C4-2B (cell line): ENCODE measurements at regions not wholly inside any gene's neighbourhood (a gene's known extent, or its start where the extent isn't known, plus 50 kb on each side); places are given as distances from the start of the nearest gene placed in this dataset.

Source experiments
- H3K27ac ChIP-seq: fragments of 450-650 bp; 2 replicates; pipeline ENCODE4 v1.5.1; 2017
- ZFX ChIP-seq: fragments of 450-650 bp; IDR thresholded peaks from 2 replicates; pipeline ENCODE4 v1.6.1; 2017
- TF ChIP-seq, protein P1 (sequence below): fragments of 450-650 bp; conservative IDR thresholded peaks from 2 replicates; pipeline ENCODE4 v1.5.1; 2017; ENCODE audit warnings: mild to moderate bottlenecking

DNA sequence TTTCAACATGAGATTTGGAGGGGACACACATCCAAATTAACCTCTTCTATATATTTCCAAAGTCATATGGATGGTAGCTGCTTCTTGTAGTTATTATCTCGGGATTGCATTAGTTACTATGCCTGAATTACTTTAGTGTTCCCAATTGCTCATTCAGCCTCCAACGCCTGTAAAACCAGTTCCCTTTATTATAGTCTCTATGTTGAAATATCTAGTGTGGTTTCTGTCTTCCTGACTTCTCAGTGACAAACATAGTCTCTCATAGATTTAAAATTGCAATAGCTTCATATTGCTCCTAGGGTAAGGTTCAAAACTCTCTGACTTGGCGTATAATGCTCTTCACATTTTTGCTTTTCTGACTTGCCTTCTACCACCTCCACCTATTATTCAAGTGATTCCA is 366.4 kb downstream of the CASP12 start:
- no peak for TF ChIP-seq ZFX
- TF ChIP-seq, protein P1, sequence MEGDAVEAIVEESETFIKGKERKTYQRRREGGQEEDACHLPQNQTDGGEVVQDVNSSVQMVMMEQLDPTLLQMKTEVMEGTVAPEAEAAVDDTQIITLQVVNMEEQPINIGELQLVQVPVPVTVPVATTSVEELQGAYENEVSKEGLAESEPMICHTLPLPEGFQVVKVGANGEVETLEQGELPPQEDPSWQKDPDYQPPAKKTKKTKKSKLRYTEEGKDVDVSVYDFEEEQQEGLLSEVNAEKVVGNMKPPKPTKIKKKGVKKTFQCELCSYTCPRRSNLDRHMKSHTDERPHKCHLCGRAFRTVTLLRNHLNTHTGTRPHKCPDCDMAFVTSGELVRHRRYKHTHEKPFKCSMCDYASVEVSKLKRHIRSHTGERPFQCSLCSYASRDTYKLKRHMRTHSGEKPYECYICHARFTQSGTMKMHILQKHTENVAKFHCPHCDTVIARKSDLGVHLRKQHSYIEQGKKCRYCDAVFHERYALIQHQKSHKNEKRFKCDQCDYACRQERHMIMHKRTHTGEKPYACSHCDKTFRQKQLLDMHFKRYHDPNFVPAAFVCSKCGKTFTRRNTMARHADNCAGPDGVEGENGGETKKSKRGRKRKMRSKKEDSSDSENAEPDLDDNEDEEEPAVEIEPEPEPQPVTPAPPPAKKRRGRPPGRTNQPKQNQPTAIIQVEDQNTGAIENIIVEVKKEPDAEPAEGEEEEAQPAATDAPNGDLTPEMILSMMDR = no peak
- H3K27ac ChIP-seq = no peak overlapping the region

DNA sequence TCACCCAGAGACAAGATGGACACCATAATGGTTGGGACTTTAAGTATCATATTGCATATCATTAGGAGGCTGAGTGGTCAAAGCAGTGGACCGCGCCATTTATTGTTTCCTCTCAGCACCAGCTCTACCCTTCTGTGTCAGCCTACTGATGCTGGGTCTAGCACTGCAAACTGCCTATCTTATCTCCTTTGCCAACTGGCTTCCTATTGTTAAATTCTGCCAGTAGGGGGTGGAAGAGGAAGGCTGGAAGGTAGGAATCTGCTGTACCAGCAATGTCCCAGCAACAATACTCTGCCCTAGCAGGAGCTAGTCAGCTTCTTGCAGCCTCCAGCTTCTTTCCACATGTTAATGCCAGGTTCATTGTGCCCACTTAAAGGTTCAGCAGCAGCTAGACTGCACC is 367.1 kb upstream of the PDGFD start:
- H3K27ac ChIP-seq = no peak overlapping the region
- TF ChIP-seq ZFX = no peak
- TF ChIP-seq, protein P1 = peak; percentile 52

DNA sequence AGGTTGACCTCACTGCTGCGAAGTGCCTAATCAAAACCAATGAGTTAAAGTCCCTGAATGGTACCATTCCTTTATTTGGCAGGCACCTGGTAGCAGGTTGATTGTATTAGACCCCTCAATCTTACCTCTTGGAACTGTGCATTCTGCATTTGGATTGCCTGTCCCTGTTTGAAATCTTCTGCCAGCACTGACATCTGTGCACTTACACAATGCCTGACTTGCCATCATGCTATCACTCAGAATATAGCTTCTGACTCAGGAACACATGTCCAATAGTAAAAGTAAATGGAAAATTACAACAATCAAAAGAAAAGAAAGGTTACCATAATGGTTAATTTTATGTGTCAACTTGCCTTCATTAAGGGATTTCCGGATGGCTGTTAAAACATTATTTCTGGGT is 366.0 kb upstream of the PDGFD start:
- TF ChIP-seq, protein P1 = no peak
- no peak for TF ChIP-seq ZFX
- no peak overlapping the region for H3K27ac ChIP-seq

DNA sequence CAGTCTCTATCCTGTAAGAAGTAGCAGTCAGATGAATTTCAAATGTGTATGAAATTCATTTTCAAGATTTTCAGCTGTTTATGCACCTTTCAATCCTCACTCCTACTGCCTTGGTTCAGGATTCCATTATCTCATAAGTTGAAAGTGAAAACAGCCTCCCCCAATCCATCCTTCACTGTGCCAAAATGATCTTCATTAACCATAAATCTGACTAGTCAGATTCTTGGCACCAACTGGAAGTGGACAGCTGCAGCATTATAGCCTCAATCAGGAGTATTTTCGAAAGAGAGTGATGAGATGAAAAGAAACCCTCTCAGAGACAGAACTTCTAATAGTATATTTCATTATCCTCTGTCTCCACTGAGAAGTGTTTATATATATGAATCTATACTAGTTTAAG is 365.3 kb upstream of the PDGFD start:
- no peak for TF ChIP-seq ZFX
- TF ChIP-seq, protein P1 = no peak
- H3K27ac ChIP-seq = no peak overlapping the region

DNA sequence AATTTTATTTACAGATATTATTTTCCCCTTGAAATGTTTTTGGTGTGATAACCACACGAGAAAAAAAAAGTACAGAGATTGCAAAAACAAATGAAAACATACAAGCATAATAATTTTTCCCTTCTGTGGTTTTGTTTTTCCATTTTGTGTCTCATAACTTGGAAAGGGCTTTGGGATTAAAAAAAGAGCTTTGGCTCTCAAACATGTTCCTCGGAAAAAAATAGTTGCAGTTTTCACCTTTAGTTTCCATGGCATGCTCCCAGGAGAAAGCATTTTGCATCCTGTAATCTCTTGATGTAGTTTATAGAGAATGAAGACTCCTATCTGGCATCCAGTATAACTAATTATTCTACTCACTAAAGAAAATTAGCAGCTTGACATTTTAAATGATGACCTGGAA is 362.1 kb upstream of the PDGFD start:
- TF ChIP-seq, protein P1 = no peak
- no peak for TF ChIP-seq ZFX

DNA sequence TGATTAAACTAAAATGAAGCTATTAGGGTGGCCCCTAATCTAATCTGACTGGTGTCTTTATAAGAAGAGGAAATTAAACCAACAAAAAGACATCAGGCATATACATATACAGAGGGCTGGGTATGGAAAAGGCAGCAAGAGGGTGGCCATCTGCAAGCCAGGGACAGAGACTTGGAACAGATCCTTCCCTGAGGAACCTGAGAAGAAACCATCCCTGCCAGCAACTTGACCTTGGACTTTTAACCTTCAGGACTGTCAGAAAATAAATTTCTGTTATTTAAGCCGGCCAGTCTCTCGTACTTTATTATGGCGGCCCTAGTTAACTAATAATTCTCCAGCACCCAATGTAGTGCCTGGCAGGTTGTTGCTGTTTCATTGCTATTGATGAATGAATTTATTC is 361.5 kb upstream of the PDGFD start:
- no peak overlapping the region for H3K27ac ChIP-seq
- no peak for TF ChIP-seq ZFX
- TF ChIP-seq, protein P1 = no peak

More for the DNA sequence above, 362.1 kb upstream of the PDGFD start:
- H3K27ac ChIP-seq = no peak overlapping the region

DNA sequence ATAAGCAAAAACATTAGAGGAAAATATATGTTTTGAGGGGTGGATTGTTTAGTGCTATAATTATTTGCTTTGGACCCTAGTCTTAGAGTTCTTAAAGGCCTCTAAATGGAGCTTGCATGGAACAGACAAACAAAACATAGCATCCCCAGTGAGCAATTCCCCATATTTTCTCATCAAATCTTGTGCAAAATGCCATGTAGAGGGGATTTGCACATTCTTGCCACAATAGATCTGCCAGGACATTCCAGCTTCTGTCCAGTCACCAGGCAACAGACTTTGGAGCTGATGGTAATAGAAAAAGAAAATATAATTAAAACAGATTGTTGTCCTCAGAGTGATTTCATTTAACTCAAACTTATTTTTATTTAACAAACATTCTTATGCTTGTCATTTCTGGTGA is 360.3 kb upstream of the PDGFD start:
- H3K27ac ChIP-seq = no peak overlapping the region
- TF ChIP-seq ZFX = no peak
- TF ChIP-seq, protein P1 = no peak
